ENCODE measurements at regions not wholly inside any gene's neighbourhood (a gene's known extent, or its start where the extent isn't known, plus 50 kb on each side); places are given as distances from the start of the nearest gene placed in this dataset.

DNA sequence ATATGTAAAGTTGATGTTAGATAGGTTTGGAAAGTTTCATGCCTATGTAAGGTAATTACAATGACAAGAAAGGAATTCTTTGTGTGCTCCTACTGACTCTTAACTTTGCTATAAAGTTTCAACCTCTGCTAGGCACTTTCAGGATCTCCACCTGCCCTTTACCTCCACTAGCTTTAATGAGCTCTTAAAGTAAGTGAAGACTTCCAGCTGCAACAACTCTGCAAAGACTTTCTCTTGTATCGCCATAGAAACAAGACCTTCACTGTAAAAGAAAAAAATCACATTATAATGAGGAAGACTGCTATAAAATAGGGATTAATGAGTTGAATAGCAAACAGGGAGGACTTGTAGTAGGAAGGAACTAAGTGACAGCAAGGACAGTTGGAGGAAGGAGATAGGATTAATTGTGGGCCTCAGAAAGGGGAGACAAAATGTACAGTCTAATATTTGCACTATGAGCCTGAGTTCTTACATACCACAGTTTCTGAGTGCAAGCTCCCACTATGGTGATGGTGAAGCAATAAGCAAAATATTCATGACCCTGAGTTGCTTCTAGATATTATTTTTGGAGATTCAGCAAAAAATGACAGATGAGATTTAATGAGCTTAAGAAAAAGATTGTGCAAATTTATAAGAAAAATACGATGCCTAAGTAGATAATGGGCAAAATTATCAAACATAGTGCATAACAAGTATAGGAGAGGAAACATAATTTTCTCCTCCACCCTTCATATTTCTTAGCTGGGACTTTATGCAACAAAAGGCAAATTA lies 66.7 kb downstream of the DHRS2 start:
- Histone ChIP-seq H3K27ac (ENCODE audit: low read depth in 1 of 2, low read length in 2 of 2) (no peak overlapping the region), H3K36me3 (replicated peaks in 1 of 2; ENCODE audit: control insufficient read depth in 1 of 2, insufficient read depth in 2 of 2, low read length in 2 of 2) (no peaks in the 10 kb centered on the region), H2AFZ (ENCODE audit: insufficient read depth, low read depth, low read length, poor library complexity, severe bottlenecking) (no peak overlapping the region), H3K4me2 (replicated peaks; ENCODE audit: extremely low read depth, low read length, poor library complexity, severe bottlenecking) (no peak overlapping the region), H3K4me3 (replicated peaks in 1 of 3; ENCODE audit: low read depth in 2 of 3, low read length in 3 of 3) (no peak overlapping the region), H3K79me2 (ENCODE audit: insufficient read depth, low read length) (no peaks in the 10 kb centered on the region), H3K27me3 (ENCODE audit: control insufficient read depth in 2 of 2, insufficient read depth in 2 of 2, low read length in 2 of 2) (no peaks in the 10 kb centered on the region), H3K9ac (ENCODE audit: insufficient read depth, low read length, poor library complexity, severe bottlenecking) (no peak overlapping the region), H4K20me1 (ENCODE audit: insufficient read depth, low read length) (no peaks in the 10 kb centered on the region), H3K4me1 (ENCODE audit: control insufficient read depth in 1 of 2, insufficient read depth in 2 of 2, low read length in 2 of 2) (no peaks in the 10 kb centered on the region), H3K9me3 (replicated peaks in 1 of 2; ENCODE audit: control insufficient read depth in 1 of 2, insufficient read depth in 1 of 2, low read length in 2 of 2) (peaks cover 24 to 34% of the 10 kb centered on the region in 2 donors)
- Mint-ChIP-seq H3K4me3 (no peak overlapping the region), H3K27ac (no peak overlapping the region), H3K27me3 (ENCODE audit: low read depth in 3 of 3) (peaks cover 0 to 4% (median 4%) of the 10 kb centered on the region in 3 donors), H3K9me3 (peaks cover 23 to 44% (median 37%) of the 10 kb centered on the region in 7 donors), H3K4me1 (no peaks in the 10 kb centered on the region), H3K36me3 (no peaks in the 10 kb centered on the region)
- intact Hi-C loops (cut with micrococcal nuclease) = no loop called here
- DNase-seq = no peak
- TF ChIP-seq, protein P1, sequence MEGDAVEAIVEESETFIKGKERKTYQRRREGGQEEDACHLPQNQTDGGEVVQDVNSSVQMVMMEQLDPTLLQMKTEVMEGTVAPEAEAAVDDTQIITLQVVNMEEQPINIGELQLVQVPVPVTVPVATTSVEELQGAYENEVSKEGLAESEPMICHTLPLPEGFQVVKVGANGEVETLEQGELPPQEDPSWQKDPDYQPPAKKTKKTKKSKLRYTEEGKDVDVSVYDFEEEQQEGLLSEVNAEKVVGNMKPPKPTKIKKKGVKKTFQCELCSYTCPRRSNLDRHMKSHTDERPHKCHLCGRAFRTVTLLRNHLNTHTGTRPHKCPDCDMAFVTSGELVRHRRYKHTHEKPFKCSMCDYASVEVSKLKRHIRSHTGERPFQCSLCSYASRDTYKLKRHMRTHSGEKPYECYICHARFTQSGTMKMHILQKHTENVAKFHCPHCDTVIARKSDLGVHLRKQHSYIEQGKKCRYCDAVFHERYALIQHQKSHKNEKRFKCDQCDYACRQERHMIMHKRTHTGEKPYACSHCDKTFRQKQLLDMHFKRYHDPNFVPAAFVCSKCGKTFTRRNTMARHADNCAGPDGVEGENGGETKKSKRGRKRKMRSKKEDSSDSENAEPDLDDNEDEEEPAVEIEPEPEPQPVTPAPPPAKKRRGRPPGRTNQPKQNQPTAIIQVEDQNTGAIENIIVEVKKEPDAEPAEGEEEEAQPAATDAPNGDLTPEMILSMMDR (IDR thresholded peaks at IDR 0.05) = no peak
- no CpG with 5 or more reads among the region's 2 CpGs for WGBS (ENCODE audit: insufficient coverage)

DNA sequence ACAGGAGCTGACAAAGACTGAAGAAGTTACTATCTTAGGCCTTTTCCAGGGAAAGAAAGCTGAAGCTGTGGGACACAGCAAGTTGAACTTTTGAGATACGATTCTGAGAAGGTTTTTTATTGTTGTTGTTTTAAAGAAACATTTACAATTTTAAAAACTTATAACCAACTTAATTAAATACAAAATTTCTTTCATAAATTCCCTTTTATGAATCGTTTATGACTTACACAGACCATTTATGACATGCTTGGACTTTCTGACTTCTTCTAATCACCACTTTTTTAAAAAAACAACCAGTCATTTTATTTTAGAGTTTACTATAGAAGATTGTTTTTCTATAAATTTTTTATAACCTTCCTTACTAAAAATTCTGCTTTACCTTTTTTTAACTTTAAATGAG lies 68.7 kb downstream of the DHRS2 start:
- no peak overlapping the region for H3K4me2 ChIP-seq (replicated peaks; ENCODE audit: extremely low read depth, low read length, poor library complexity, severe bottlenecking)
- no peaks in the 10 kb centered on the region for H3K4me1 Mint-ChIP-seq
- TF ChIP-seq, protein P1 (IDR thresholded peaks at IDR 0.05) = no peak
- DNase-seq = no peak
- H3K4me3 Mint-ChIP-seq = no peak overlapping the region
- intact Hi-C loops (cut with micrococcal nuclease) = no loop called here
- peaks cover 0 to 4% (median 2%) of the 10 kb centered on the region in 3 donors for H3K27me3 Mint-ChIP-seq (ENCODE audit: low read depth in 3 of 3)
- H3K9me3 ChIP-seq (replicated peaks in 1 of 2; ENCODE audit: control insufficient read depth in 1 of 2, insufficient read depth in 1 of 2, low read length in 2 of 2) = peaks cover 27 to 37% of the 10 kb centered on the region in 2 donors
- no peak overlapping the region for H3K27ac ChIP-seq (ENCODE audit: low read depth in 1 of 2, low read length in 2 of 2)
- no peaks in the 10 kb centered on the region for H4K20me1 ChIP-seq (ENCODE audit: insufficient read depth, low read length)
- no peaks in the 10 kb centered on the region for H3K36me3 Mint-ChIP-seq
- peaks cover 27 to 44% (median 38%) of the 10 kb centered on the region in 7 donors for H3K9me3 Mint-ChIP-seq
- no peak overlapping the region for H2AFZ ChIP-seq (ENCODE audit: insufficient read depth, low read depth, low read length, poor library complexity, severe bottlenecking)
- no peak overlapping the region for H3K9ac ChIP-seq (ENCODE audit: insufficient read depth, low read length, poor library complexity, severe bottlenecking)
- H3K27ac Mint-ChIP-seq = no peak overlapping the region
- WGBS (ENCODE audit: insufficient coverage) = no CpG with 5 or more reads among the region's 2 CpGs
- no peaks in the 10 kb centered on the region for H3K36me3 ChIP-seq (replicated peaks in 1 of 2; ENCODE audit: control insufficient read depth in 1 of 2, insufficient read depth in 2 of 2, low read length in 2 of 2)
- H3K27me3 ChIP-seq (ENCODE audit: control insufficient read depth in 2 of 2, insufficient read depth in 2 of 2, low read length in 2 of 2) = no peaks in the 10 kb centered on the region
- H3K4me3 ChIP-seq (replicated peaks in 1 of 3; ENCODE audit: low read depth in 2 of 3, low read length in 3 of 3) = no peak overlapping the region
- no peaks in the 10 kb centered on the region for H3K4me1 ChIP-seq (ENCODE audit: control insufficient read depth in 1 of 2, insufficient read depth in 2 of 2, low read length in 2 of 2)
- no peaks in the 10 kb centered on the region for H3K79me2 ChIP-seq (ENCODE audit: insufficient read depth, low read length)

All from CD14-positive monocyte (primary cell).